Suppressor macrophage (primary cell): ENCODE measurements at regions not wholly inside any gene's neighbourhood (a gene's known extent, or its start where the extent isn't known, plus 50 kb on each side); places are given as distances from the start of the nearest gene placed in this dataset.
"Not testable (repeated sequence)": the region's sequence is repeated elsewhere in the genome, so short reads cannot be mapped to it uniquely, and the experiment has no call there.

Source experiments
- DNase-seq, 4 experiments: peaks; one replicate each; pipeline ENCODE4 v3.0.0-alpha.2; 2020 to 2022

DNA sequence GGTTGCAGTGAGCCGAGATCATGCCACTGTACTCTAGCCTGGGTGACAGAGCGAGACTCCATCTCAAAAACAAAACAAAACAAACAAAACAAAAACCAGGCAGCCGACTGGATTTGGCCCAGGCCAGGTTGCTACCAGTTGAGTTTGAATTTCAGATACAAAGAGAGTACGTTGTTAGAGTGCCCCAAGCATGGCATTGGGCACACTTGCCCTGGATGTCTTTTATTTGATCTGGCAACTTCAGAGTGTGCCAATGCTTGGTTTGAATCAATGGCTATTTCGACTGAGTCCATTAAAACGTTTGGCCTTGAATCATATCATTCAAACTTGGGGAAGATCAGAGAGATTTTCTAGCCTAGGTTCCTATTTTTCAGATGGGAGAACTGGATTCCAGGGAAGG, 213.4 kb upstream of the SHH start:
- no peak for DNase-seq

DNA sequence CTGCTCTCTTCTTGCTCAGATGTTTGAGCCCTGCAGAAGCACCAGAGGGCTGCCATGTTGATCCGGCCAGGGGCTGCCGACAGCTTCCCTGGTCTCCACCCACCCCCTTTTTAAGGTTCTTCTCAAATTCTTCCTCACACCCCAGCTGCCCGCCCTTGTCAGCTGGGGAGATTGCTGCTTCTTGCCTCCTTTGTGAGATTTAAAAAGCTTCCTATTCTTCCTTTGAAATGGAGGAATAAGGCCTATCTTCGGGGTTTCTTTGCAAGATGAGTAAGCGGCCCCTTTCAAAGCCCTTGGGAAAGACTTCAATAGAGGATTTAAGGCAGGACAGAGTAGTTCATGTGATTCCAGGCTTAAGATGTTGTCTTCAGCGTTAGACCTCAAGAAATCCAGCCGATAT, 211.9 kb upstream of the SHH start:
- DNase-seq, result no peak

DNA sequence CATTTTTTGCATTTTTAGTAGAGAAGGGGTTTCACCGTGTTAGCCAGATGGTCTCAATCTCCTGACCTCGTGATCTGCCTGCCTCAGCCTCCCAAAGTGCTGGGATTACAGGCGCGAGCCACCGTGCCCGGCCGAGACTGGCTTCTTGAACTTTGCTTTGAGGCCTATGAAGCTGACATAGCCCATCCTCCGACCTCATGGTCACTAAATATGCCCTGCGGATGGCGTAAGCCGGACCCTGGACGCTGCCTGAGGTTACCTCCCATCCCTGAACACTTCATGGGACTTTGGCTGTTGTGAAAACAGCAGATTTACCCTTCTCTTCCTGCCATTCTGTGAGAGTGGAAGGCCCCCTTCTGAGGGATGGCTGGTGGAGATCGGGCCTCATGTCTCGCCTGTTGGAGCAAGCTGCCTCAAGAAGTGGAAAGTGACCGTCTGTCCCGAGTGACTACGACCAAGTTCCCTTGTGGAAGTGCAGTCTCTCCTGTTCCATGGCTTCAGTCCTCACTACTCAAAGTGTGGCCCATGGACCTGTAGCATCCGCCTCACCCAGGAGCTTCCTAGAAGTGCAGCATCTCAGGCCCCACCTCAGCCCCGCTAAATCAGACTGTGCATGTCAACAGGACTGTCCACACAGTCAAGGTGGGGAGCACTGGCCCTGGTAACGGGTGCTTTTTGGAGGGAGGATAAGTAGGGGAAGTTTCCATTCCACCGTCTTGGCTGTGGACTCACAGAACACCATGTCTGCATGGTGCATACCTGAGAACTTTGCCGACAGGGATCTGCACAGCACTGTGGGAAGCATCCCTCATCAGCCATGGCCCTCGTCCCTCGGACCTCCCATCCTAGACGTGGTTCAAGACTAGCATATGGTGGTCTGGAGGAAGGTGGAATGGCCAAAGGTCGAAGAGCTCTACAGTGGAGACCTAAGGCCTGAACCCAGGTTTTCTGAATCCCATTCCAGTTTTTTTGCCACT, 210.5 kb upstream of the SHH start:
- no peak for DNase-seq

DNA sequence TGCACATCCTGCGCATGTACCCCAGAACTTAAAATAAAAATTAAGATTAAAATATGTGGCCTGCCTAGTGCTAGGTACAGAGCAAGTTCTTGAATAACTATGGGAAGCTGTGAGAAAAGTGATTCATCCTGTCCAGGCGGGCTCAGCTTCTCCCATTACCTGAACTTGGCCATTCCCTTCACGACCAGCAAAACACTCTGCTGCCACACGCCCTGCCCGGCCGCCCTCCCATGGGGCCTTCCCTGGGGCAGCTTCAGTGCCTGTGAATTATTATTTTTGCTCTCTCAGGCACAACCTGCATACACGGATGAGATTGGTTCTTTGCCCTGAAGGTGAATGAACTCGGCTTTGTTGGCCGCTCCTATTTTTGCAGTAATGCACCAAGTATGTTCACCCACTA, 209.2 kb upstream of the SHH start:
- no peak for DNase-seq

DNA sequence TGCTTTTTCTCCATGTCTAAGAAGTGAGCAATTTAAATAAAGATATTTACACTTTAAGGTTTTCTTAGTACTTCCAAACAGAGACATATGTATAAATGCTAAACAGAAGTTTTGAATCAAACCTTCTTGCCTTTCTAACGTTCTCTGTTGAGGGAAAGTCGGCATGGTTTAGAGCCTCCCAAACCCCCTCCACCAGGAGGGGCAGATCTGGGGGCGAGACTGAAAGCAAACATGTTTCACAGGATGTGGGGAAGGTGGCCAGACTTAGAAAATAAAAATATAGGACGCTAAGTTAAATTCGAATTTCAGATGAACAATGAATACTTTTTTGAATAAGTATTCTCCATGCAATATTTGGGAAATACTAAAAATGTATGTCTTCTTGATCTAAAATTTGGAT, 208.3 kb upstream of the SHH start:
- no peak for DNase-seq

DNA sequence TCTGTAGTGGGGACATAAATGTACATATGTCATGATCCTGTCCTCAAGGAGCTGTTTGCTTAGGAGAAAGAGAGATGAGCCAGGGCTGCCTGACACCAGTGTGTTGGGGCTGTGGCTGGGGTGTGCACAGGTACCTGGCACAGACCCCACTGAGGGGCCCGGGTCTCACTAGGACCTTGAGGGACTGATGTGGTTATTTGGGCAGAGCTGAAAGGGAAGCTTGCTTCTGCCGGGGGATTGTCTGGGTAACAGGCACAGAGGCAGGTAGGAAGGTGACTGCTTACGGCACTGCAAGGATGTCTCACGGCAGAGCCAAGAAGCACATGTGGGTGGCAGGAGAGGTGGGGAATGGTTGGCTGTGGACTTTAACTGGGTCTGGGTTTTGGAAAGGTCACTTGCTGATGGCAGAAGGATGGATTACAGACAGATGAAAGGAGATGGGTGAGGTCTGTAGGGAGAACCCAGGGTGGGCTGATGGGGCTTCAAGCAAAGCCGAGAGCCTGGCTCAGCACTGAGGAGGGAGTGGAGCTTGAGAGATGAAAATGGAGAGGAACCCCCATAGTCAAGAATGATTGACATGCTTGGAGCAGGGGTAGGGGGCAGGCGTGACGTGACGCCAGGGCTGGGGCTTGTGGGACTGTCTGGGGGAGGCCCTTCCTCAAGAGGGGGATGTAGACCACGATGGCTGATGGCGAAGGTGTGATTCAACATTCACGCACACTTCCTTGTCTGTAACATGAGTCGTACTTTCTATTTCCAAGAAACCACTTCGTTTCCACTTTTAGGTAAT, 207.7 kb upstream of the SHH start:
- no peak for DNase-seq

DNA sequence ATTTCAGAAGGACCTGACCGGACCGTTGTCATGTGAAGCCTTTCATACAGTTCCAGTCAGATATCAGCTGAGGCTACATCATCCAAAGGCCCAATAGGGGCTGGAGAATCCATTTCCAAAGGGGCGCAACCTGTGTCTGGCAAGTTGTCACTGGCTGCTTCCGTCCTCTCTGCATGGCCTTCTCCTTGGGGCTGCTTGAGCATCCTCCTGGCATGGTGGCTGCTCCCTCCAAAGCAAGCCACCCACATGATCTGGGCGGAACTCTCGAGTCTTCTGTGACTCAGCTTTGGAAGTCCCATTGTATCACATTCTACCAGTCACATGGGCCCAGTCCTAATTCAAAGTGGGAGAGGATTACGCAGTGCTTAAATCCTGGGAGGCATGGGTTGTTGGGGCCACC, 207.0 kb upstream of the SHH start:
- no peak for DNase-seq

DNA sequence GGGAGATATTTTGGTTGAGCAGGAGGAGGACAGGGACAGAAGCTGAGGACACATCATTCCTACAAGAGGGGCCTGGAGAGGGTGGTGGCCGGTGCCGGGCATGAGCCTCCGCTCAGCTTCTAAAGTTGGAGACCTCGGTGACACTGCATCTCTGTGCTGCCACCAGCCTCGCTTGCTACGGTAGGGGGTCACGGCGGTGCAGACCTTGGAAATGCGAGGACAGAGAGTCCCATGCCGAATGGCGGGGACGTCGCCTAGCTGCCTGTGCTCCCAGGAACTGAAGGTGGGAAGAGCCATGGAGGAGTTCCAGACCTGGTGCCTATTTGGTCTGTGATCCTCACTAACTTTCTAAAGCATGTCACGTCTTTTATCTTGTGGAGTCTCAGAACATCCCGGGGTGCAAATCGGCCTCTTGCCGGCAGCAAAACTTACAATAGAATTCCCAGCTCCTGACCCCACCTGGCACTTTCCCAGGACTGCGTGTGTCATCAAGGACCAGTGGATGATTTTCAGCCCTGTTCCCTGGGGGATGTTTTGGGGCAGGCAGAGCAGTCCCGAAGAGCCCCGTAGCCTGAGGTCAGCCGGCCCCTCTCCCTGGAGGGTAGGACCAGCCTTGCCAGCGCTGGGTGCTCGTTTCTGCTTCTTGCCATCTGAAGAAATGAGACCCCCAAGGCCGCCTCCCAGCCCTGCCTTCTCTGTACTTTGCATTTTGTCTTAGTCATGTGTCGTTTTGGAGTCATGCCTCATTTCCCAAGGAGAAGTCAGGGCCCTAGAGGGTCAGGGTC, 205.8 kb upstream of the SHH start:
- no peak for DNase-seq

DNA sequence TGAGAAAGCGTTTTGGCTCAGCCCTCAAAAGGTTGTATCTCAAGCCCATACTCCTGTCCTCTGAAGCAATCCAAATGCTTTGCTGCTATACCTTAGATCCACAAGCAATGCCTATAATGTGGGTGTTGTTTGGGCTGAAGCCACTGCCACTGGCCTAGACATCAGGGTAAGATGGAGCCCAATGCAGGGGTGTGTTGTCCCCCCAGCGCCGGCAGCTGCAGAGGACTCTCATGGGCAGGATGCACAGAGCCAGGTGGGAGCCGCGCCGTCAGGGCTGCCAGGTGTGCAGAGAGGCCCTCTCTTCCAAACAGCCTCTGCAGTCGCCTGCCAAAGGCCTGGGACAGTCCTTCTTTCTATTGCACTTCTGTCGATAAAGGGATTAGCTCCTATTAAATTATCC, 205.2 kb upstream of the SHH start:
- no peak for DNase-seq

DNA sequence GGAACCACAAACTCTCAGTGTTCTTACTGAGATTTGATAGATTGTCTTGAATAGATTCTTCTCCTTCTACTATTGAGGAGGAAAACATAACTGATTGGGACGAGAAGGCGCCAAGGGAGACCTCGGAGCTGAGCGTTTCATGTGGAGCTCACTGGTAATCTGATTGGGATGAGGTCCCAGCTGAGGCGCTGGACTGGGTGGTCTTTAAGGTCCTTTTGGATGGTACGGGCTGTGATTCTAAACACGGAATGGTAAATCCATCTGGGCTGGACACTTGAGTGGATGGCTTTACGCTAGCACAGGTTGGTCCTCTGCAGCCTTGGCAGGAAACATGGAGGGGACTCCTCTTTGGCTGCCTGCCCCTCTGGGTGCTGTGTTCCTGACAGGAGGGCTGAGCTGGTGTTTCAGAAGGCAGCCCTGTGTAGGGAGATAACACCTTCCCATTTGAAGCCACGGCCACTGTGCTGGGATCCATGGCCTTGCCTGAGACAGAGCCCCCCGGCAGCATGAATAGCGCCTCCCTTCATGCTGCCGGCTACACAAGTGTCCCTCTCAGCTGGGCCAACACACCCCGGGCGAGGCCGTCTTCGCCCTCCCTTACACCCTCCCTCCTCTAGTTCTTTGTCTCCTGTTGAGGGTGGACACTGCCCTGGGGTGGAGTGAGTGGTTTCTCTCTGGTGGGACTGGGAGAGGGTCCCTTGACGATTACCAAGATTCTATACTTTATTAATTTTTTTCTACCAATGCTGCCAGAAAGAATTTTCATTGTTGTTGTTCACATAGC, 203.2 kb upstream of the SHH start:
- DNase-seq, result no peak

DNA sequence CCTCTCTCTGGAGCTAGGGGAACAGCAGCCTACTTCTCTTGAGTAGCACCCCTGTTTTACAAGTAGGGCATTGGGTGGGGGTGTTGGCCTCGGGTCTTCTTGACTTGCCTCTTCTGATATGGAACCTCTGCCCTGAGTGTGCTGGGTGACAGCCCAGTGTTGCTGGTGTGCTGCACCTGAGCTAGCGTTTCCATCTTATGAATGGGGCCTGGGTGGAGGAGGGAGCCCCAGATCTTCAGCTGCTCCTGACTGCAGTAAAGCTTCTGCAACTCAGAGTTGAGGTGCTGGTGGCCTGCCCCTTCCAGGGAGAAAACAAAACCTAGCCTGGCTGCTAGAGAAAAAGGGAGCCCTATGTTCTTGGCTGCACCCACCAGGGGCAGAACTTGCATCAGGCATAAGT, 202.5 kb upstream of the SHH start:
- DNase-seq, result no peak

DNA sequence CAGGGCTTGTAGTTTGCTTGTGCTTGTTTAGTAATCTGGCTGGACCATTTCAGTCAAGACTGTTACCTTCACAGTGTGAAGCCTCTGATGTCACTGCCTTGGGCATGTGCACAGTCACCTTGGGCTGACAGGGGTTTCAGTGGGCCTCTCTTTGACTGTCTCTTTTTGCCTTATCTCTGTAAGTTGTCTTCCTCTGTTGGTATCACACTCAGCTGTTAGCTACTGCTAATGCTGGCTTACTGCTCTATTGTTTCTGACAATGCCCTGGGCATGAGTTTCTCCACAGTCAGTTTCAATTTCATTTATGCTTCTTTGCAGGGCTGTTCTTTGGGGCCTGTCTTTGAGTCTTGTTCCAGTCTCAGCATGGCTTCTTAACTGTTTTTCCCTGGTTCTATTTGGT, 201.9 kb upstream of the SHH start:
- DNase-seq, result no peak

DNA sequence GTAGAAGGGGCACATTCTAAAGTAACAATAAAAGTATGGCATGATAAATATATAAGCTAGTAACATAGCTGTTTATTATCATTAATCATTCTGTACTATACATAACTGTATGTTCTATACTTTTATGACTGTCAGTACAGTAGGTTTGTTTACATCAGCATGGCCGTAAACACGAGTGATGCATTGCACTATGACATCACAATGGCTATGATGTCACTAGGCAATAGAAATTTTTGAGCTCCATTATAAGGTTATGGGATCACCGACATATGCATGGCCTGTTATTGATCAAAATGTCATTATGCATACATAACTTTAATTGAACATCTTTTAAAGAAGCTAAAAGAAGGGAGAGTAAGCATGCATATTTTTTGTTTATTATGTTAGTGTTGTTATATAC, 200.1 kb upstream of the SHH start:
- DNase-seq, result no peak

DNA sequence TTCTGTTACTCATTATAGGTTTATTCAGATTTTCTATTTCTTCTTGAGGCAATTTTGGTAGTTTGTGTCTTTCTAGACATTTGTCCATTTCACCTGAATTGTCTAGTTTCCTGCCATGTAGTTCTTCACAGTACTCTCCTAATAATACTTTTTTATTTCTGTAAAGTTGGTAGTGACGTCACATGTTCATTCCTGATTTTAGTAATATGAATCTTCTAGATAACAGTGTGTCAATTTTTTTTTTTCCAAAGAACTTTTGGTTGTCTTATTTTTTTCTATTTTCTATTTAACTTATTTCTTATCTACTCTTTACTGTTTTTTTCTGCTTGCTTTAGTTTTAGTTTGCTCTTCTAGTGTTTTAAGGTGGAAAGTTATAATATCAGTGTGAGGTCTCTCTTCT, 197.3 kb upstream of the SHH start:
- DNase-seq, result no peak

DNA sequence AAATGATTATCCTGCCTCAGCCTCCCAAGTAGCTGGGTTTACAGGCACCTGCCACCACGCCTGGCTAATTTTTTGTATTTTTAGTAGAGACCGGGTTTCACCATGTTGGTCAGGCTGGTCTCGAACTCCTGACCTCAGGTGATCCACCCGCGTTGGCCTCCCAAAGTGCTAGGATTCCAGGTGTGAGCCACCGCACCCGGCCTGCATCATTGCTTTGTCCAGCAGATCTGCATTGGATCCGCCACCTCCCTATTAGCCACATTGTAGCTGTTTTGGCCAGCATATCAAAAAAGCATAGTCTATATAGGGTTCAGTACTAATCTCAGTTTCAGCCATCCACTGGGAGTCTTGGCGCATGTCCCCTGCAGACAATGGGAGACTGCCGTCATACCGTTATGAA, 194.6 kb upstream of the SHH start:
- DNase-seq, result not testable (repeated sequence)

DNA sequence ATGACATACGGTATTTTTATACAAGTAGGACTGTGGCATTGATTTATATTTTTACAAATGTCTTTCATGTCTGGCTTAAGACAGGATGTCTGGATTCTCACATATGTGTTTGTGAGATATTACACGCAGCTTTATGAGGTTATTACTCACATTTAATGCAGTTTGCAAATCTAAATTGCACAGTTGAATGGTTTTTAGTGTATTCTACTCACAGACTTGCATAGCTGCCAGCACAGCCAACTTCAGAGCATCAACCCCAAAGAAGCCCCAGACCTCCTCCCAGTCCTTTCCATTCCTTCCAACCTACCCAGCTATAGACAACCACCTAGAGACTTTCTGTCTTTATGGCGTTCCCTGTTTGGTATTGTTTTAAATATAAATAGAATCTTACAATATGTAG, 193.8 kb upstream of the SHH start:
- no peak for DNase-seq

DNA sequence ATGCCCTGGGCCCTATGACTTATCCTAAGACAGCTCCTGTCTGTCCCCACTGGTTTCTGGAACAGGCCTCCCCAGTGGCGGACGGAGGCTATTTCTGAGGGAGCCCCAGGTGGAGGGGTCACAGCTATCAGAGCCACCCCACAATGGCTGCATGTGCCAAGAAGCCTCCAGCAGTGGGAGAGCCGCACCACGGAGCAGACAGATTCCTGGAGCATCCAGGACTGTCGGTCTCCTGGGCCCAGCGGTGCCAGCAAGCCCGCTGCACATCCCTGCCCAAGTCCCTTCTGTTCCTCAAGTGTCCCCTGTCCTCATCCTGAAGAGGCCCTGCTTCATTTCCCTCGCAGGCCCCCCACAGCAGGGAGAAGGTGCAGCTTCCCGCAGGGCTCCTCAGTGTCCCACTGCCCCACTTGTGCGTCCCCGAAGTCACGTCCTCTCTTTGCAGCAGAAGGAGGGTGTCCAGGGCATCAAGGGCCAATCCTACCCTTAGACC, 193.0 kb upstream of the SHH start:
- DNase-seq, result no peak

DNA sequence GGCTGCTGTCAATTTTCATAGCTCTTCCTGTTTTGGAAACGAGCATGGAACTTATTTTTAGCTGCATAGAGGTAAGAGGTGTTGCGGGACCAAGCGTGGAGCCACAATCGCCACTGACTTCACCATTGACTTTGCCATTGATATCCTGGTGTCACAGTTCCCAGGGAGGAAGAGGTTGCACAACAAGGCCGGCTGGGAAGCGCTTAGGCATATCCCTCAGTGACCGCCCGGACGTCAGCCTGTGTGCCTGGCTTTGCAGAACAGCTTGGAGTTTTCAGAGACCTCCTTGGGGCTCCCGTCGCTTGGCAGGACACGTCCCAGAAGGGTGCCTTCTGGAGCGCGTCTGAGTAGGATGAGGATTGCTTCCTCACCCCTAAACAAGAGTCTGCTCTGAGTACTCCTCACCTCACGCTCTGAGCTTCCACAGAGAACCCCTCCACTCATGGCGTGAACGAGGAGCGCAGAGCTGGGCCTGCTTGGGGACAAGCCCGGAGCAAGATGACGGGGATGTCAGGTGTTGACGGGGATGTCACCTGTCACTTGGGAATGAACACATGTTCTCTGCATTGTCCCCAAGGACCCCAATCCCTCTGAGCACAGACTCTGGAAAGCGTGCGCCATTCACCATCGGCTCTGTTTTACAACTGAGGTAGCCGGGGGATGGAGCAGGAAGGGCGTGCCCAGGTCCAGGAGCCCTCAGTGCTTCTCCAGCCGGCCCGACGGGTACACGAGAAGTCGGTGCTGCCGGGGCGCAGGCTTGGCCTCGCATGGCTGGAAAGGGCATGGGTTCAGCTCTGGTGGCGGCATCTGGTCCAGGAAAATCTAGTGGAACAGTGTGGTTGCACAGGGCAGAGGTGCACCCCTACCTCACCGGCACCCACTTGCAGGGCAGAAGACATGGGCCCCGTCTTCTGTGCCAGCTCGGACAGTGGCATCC, 192.3 kb upstream of the SHH start:
- DNase-seq, result no peak

DNA sequence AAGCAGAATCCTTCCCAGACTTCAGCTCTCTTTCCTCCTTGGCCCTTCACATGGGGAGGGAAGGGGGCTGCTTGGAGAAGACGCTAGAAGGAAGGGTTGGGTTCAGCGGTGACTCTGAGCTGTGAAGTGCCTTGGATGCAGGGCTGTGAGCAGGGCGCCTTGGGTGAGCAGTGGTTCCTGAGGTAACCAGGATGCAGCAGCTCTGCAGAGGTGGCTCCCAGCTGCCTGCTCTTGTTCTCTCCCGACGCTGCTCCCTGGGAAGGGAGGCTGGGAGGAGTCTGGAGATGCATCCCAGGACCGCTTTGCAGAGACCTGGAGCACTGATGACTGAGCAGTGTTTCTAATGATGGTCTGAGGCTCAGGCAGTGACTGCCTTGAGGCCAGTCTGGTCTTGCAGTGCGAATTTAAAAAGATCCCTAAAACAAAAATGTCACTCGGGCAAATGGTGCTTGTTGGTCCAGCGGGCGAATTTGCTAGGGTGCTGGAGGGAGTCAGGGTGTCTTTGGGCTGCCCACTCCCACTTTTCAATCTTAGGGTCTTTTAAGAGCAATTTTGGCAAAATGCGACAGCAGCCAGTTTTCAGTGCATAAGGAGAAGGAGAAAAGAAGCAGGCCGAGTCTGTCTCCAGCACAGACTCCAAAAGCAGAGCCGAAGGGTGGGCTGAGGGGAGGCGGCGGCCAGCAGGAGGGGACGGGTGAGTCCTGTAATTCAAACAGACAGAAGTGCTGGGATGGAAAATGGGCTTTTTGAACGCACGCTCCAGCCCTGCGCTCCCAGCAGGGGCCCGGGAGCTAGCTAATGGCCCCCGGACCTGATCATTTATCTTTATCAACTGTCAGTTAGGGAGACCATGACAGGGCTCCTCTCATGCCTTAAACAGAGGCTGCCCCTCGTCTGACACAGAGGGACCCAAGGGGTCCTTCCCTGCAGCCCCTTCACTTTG, 191.2 kb upstream of the SHH start:
- DNase-seq, result no peak
